Activated CD4-positive, CD25-positive, alpha-beta regulatory T cell treated with anti-CD3 and anti-CD28 coated beads, Interleukin-2, amount 50 U/mL, for 24 hours (primary cell): ENCODE measurements at regions not wholly inside any gene's neighbourhood (a gene's known extent, or its start where the extent isn't known, plus 50 kb on each side); places are given as distances from the start of the nearest gene placed in this dataset.

ENCODE experiments used
- ATAC-seq, 2 donors: fragments of 150-1000 bp; cut with Tn5 transposase; one replicate each; pipeline ENCODE4 v1.10.0; 2021; ENCODE audit warnings: mild to moderate bottlenecking in 1 of 2, moderate library complexity in 1 of 2

DNA sequence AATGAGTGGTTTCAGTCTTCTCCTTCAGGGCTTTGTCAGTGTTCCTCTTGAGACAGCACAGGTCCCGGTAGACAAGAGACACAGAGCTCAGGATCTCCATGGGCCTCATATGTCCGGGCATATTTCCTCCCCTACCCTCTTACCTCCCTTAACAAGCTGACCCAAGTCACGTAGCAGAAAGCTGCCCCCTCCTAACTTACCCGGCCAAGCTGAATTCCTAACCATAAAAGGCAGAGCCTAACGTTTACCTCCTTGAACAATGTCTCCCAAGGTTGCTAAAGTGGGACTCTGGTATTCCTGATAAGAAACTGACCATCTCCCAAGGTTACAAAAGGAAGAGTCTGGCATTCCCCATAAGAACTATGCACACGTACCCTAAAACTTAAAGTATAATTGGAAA lies 182.2 kb upstream of the USP15 start:
- ATAC-seq: no peak

DNA sequence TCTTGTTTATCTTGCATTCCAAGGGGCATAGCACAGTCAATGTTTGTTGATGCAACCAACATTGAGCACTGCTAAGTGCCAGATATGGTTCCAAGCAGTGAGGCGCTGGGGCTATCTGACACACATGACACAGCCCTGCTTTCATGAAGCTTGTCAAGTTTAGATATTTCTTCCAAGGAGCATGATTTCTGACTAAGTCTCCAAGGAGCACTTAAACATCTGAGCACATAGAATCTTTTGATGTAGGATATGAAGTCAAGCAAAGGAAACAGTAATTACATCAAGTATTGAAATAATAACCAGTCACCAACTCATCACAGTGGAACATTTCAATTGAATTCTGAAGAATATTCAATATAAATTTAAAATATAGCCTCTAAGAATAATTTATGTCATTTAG lies 177.8 kb upstream of the USP15 start:
- no peak for ATAC-seq

DNA sequence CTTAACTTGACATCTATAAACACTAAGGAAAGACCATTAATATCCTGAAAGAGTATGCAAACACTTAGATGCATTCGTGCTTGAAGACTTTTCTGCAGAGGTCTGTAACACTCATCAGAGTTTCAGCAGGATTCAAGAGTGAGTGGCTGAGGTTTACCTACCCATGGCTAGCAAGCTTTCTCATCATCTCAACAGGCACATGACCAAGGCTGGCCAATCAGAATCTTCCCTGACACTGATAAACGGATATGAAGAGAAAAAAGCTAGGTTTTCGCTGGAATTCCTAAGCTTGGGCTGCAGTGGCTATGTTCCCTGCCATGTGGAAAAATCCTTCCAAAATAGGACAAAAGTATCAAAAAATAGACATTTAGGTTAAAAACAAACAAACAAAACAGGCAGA lies 162.1 kb upstream of the USP15 start:
- no peak for ATAC-seq

DNA sequence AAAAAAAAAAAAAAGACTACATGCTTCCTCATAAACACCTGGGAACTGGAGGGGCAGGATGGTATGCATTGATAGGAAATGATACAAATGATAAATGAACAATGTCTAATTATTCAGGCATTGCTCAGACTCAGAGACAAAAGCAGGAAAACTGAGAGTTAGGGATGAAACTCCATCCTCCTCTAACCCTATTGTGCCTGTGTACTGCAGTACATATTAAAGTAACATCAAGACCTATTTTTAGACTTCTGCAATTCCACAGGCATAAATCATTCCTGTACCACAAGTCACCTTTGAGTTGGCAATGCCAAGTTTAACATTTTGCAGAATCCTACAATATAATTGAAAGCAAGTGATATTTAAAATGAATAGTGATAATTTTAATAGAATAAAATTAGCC lies 156.5 kb upstream of the USP15 start:
- no peak for ATAC-seq

DNA sequence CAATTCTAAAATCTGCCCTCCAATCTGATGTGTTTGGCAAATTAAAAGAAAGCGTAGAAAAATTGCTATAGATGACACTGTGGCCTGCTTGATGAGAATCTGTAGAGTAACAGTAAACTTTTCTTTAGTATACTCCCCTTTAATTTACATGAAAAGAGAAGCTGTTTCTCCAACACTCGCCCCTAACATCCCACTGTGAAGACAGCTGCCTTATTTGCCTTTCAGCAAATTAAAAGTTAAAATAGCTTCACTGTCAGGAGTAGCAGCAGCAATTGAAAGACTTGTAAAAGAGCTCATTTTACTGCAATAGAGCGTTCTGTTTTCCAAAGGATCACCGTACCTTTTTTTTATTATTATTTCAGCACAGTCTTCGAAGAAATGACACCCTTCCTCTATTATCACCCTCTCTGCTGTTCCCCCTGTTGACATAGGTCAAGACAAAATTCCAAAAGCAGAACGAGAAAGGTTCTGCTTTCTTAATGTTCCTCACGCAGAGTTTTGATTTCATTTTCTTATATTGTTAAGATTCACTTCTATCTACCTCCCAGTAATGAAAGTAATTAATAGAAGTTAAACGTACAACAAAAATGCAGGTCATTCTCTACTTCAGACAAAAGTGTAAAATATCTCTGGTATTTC lies 153.5 kb upstream of the USP15 start:
- no peak for ATAC-seq

DNA sequence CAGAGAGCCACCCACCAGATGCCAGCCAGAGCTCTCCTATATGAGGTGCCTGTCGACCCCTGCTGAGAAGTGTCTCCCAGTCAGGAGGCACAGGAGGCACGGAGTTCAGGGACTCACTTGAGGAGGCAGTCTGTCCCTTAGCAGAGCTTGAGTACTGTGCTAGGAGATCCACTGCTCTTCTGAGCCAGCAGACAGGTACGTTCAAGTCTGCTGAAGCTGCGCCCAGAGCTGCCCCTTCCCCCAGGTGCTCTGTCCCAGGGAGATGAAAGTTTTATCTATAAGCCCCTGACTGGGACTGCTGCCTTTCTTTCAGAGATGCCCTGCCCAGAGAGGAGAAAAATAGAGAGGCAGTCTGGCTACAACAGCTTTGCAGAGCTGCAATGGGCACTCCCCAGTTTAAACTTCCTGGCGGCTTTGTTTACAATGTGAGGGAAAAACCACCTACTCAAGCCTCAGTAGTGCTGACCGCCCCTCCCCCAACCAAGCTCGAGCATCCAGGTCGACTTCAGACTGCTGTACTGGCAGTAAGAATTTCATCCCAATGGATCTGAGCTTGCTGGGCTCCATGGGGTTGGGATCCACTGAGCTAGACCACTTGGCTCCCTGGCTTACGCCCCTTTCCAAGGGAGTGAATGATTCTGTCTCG lies 146.7 kb upstream of the USP15 start:
- no peak for ATAC-seq

DNA sequence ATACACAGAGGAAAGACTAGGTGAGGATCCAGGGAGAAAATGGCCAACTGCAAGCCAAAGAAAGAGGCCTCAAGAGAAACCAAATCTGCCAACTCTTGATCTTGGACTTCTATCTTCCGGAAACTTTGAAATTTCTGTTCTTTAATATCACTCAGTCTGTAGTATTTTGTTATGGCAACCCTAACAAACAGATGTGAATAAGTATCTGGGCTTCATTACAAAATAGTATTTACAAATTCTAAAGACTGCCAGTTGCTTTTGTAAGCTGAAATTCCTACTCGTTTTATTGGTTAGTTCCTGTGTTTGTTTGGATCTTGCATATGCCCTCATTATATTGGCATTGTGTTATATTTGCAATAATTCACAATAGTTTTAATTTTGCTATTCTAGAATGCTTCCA lies 143.2 kb upstream of the USP15 start:
- no peak for ATAC-seq

DNA sequence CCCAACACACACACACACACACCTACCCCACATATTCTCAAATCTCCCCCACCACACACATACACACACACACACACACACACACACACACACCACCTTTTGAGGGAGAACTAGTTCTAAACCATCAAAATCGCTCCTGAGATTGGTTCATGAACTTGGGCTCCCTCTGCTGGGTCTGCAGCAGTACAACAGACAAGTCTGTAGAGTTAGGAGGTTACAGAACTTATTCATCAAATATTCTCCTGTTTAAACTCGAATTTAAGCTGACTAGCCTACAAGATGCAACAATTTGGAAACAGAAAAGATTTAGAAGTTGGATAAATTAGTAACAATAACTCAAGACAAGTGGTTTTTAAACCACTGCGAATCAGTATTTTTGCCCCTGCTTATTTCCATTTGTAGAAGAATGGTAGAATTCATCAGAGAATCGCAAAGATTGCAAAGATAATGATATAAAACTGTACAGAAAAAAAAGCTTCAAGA lies 136.4 kb upstream of the USP15 start:
- ATAC-seq: peak in 1 of 2 donors; percentile 45

DNA sequence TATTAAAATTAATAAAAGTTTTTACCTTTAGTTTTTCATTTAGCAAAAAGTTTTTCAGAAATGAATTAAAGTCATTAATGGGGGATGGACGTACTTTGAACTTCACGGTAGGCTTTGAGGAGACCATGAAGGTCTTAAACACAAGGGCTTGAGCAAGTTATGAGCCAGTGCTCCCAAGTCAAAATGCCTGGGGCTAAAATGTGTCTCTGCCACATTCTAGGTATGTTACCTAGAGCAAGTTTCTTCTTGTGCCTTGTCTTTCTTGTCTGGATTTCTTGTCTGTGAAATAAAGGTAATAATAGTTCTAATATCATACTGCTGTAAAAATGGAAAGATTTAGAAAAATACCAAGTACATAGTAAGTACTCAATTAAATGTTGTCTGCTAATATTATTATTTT lies 132.7 kb upstream of the USP15 start:
- ATAC-seq: no peak

DNA sequence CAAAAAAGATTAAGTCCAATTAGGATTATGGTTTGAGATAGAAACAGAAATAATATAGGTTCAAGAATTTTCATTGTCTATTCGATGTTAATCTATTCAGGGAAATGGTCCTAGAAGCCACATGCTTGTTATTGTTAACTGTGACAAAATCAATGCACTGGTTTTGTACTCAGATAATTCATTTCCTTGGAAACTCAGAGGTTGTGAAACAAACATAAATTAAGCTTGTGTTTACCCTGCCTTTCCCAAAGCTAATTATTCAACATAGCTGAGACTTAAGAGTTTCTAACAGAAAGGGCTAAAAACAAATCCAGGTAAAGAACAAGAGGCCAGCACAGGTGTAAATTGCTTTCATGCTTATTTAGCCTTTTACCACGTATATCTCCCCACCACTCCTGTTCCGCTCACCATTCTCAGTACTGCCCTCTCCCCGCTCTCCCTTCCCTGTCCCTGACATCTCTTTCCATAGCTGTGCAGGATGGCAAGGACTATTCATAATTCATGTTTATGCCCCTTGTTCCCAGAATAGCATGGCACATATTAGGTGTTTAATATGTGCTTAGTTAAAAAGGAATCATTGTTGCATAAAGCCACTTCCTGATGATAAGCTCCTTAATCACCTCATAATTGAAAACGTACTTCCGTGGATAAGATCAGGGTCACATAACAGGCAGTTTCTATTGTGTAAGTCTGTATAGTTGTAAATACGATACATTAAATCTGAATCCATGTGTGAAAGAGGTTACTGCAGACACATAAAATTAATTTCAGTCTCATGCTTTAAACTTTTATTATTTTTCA lies 131.8 kb upstream of the USP15 start:
- ATAC-seq: no peak

DNA sequence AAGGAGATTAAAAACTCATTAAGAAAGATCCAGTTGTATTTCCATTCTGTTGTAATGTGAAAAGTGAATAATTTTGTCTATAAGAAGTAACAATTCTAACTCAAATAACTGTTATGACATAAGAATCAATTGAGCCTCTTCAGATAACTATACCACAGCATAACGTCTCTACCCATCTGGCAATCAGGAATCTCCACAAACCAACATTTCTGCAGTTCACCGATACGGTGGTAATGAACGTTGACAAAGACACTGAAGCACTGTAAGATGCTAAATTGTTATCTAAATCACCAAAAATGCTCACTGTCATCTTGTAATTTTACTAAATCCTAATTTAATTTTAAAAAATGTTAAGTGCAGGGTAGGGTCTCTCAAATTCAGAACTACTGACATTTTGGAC lies 130.9 kb upstream of the USP15 start:
- no peak for ATAC-seq

DNA sequence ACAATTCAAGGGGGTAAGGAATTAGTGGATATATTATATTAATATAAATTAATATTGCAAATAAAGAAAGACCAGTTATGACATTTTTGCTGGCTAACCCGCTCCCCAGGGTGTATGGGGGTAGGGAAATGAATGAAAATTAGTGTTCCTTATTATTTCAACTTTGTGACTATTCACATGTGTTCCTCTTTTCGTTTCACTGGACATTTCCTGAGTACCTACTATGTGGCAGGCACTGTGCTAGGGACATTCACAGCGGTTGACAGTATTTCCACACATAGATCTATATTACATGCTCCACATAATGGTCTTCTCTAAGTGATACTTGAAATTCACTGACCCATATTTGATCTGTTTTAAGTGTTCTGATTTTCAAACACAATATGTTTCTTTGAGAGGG lies 129.8 kb upstream of the USP15 start:
- no peak for ATAC-seq

DNA sequence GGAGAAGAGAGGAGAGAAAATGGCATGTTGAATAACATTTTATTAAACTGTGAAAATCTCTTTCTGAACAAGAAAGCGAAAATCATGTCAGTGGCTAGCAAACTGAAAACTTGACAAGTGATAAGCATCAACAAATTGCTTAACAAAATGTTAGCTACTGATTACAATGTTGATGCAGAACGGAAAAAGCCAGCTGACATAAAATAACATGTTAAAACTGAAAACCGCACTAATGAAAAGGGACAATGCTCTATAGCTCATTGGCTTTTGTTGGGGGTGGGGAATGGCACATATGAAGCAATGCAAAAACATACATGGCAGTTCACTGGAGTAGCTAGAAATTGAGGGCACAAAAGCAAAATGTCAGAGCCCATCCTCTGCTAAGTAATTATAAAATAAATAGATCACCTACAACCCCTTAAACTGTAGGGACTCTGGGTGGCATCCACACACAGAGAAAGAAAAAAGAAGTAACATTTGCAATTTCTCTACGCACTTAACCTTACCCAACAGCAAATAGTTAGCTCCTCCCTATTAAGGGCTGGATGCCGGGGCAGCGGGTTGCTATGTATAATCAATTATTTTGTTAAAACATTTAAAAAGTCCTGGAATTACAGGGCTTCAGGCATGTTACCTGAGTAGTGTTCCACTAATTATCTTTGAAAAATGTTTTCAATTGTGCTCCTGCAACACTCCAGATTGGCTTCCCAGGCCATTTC lies 129.2 kb upstream of the USP15 start:
- no peak for ATAC-seq

DNA sequence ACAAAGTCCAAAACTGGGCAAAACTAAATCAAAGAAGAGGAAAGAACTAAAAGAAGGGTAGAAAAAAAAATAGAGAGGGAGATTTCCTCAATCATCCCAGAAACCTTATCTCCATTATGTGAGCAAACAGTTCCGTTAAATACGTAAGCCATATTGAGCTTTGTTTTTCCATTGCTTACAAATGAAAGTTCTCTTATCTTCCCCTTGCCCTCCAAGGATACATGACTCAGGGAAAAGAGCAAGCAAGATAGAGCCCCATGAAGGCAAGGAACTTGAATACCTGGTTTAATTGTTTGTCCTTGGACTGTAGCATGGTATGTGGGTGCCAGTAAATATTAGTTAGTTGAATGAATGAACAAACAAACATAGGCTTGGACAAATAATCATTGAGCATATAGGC lies 126.8 kb upstream of the USP15 start:
- ATAC-seq: no peak

DNA sequence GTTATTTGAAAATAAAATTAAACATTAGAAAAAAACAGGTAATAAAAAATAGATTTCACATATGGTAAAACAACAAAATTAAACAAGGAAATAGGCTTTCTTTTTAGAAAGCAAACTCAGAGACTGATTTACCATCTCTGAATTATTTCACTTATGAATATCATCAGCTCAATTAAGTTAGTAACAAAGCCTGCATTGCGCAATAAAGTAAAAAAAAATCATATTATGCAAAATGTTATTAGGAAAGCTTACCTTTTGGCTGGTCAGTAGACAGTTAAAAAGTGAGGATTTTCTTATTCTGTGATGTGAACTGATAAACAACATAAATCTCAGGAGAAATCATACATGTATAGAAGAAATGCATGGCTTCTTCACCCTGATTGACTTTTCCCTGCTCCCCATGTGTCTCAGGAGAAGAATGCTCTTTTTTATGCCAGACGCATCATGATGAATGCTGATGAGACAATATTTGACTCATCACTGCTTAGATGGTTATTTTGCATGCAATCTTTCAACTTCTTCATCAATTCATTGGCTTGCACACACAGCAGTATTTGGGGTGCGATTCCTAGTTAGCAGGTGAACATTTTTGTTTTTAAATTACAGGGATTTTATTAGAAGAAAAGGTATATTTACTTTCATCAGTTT lies 124.5 kb upstream of the USP15 start:
- ATAC-seq: no peak

DNA sequence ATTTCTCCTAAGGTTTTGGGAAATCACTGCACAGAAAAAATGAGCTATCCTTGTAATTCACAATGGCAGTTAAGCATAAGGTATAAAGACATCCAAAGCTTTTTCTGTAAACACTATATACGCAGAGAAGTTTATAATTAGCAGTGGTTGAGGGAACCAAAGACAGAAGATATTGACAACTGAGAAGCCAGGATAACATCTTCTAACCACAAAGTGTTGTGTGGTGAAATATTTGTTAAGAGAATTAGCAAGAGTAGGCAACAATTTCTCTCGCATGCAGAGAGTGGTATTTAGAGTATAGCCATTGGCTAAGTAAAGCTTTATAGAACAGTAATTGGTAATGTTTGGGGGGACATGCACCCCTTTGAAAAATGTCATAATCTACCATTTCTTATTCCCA lies 123.7 kb upstream of the USP15 start:
- ATAC-seq: no peak

DNA sequence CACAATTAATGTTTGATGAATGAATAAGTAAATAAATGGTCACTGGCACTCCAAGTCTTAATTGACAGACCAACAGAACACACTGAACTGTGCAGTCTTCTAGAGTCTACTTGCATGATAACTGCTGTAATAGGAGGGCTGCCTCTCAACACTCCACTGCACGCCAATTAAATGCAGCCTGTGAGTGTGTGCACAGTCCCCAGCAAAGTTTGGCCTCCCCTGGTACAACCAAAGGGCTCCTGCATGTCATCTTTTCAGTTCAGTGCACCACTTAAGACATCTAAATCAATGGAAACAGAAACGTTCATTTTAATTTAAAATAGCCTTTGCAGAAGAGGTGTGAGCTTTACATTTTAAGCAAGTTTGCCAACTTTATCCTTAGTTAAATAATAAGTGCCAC lies 121.7 kb upstream of the USP15 start:
- ATAC-seq: no peak

DNA sequence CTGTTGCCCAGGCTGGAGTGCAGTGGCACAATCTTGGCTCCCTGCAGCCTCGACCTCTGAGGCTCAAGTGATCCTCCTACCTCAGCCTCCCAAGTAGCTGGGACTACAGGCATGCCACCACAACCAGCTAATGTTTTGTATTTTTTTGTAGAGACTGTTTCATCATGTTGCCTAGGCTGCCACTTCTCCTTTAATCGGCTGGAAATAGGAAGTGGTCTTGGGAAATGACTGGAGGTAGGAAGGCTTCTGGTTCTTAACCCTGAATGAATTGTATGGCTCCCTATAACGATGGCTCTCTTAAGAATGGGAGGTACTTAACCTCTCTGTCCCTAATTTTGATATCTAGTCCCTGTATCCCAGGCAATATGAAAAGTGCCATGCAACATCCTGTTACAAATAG lies 113.9 kb upstream of the USP15 start:
- no peak for ATAC-seq

DNA sequence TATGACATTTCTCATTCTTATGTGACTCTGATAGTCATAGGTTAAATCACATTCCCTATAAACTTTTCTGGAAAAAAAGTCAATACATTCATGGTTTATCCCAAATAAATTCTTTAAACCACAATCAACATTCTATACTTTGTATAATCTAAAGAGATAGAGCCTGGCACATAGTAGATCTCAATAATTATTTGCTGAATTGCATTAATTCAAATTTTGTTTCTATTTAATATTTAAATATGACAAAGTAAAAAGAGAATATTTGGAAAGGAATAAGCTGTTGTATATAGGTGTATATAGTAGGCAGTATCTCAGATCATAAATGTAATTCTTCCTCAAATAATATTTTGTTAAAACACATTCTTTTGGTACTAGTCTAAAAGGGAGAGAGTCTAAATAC lies 102.2 kb upstream of the USP15 start:
- ATAC-seq: no peak

DNA sequence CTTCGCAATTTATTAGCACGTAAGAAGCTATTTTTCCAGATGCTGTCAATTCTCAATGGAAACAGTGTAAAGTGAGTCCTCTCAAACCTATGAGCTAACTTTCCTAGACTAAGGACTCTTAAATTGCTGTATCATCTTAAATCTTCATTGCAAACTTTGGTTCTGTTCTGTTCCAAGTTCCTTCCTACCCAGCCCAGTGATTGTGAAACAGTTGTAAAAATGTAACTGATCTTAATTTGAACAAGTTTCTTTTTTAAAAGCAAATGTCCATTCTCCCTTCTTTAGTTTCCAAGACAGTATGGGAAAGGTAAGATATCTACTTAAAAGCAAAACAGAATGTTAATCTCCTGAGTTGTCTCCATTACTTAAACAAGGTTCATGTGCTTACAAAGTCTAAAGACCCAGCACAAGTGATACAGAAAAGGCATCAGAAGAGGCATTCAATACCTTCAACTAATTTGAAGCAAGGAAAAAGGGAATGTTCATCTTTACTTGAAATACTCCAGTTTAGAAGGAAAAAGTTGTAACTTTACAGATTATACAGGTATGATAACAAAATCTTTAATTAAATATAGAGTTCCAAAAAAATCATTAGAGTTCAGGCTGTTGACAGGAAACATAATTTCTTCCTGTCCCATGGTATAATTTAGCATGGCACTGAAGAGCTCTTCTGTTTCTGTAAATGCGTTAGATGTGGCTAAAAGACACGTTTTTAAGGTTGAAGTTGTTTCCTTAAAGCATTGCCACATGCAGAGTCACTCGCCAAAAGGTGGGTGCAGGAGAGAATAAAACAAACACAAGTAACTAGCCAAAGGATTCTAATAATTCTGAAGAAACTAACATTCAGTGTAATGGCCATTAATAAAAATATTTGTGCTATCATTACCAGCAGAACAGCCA lies 101.5 kb upstream of the USP15 start:
- ATAC-seq: no peak

DNA sequence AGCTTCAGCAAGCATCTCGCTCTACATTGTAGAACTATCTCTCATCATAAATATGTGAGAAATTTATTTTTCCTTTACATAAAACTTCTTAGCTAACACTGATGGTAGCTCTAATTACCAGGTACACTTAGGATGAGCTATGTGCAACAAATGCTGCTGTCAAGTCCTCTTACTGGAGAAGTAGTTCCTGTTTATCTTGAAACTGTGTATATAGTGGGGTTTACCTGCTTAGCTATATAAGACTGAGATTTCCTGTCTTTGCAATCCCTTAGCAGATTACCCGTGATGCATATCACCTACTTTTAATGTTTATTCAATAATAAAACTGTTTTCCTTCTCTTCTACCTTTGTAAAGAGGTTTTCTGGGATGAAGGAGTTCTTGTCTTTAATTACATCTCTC lies 98.0 kb upstream of the USP15 start:
- ATAC-seq: no peak

DNA sequence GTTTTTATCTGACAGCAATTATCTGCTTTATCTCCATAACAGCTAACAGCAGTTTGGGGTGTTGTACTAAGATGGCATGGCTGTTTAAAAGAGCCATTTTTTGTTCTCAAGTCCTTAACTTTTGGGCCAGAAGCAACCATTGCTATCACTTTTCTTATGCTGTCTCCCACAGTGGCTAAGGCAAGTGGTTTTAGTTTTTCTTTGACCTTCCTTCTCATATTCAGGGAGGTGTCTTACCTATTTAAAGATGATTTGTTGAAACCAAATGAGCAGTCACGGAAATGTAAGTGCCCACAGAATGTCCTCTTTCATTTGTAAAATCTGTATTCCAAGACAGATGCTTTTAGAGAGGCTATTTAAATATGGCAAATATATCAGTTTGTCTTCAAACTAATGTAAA lies 96.8 kb upstream of the USP15 start:
- no peak for ATAC-seq
